Smooth muscle cell (in vitro differentiated cells): ENCODE measurements at regions not wholly inside any gene's neighbourhood (a gene's known extent, or its start where the extent isn't known, plus 50 kb on each side); places are given as distances from the start of the nearest gene placed in this dataset.

Experiments
- DNase-seq: peaks from one replicate; lab custom pipeline; 2025; ENCODE audit not compliant: unreplicated experiment; lab: John Stamatoyannopoulos, UW
- H2AFZ ChIP-seq: fragments of 200-600 bp; sonication (generic); 2 replicates; pipeline ENCODE4 v1.6.0; 2016; ENCODE audit warnings: antibody characterized with exemption, low read depth, mild to moderate bottlenecking
- H3F3A ChIP-seq: fragments of 200-600 bp; sonication (generic); 2 replicates; pipeline ENCODE4 v1.6.0; 2017; ENCODE audit warnings: antibody characterized with exemption, low read depth
- H3K27ac ChIP-seq: fragments of 200-600 bp; sonication (generic); 2 replicates; pipeline ENCODE4 v1.5.1; 2016; ENCODE audit warnings: low read depth, mild to moderate bottlenecking
- H3K27me3 ChIP-seq: fragments of 200-600 bp; sonication (generic); 2 replicates; pipeline ENCODE4 v1.6.1; 2016; ENCODE audit warnings: low read depth, mild to moderate bottlenecking
- H3K36me3 ChIP-seq: fragments of 200-600 bp; sonication (generic); 2 replicates; pipeline ENCODE4 v1.5.1; 2016; ENCODE audit warnings: low read depth
- H3K4me1 ChIP-seq: fragments of 200-600 bp; sonication (generic); 2 replicates; pipeline ENCODE4 v1.5.1; 2016; ENCODE audit warnings: low read depth
- H3K4me2 ChIP-seq: fragments of 200-600 bp; sonication (generic); 2 replicates; pipeline ENCODE4 v1.6.0; 2016; ENCODE audit warnings: mild to moderate bottlenecking
- H3K4me3 ChIP-seq: fragments of 200-600 bp; sonication (generic); 2 replicates; pipeline ENCODE4 v1.5.1; 2016; ENCODE audit warnings: mild to moderate bottlenecking
- H3K79me2 ChIP-seq: fragments of 200-600 bp; sonication (generic); 2 replicates; pipeline ENCODE4 v1.6.0; 2016; ENCODE audit warnings: low read depth, mild to moderate bottlenecking
- H3K9ac ChIP-seq: fragments of 200-600 bp; sonication (generic); 2 replicates; pipeline ENCODE4 v1.6.0; 2016; ENCODE audit warnings: low read depth
- H3K9me3 ChIP-seq: fragments of 200-600 bp; sonication (generic); replicated peaks from 2 replicates; pipeline ENCODE4 v1.5.1; 2016; ENCODE audit warnings: low read depth
- H4K20me1 ChIP-seq: fragments of 200-600 bp; sonication (generic); 2 replicates; pipeline ENCODE4 v1.6.0; 2016; ENCODE audit warnings: low read depth
- WGBS: methylation state at CpG from one replicate; pipeline ENCODE4 v1.1.7; 2016; ENCODE audit warnings: low lambda C conversion rate; 5-methylcytosine and 5-hydroxymethylcytosine counted together
- small RNA-seq: library from RNA; depleted of rRNA; stranded (forward); fragments of <200 nt; gene quantifications from one replicate; pipeline ENCODE3, GENCODE V24; 2014
- TF ChIP-seq, protein P1 (sequence below): fragments of 200-600 bp; sonication (generic); IDR thresholded peaks from 2 replicates; pipeline ENCODE4 v1.5.1; 2017; ENCODE audit warnings: borderline replicate concordance, mild to moderate bottlenecking, antibody characterized with exemption; ENCODE audit not compliant: insufficient read depth, poor library complexity, severe bottlenecking

DNA sequence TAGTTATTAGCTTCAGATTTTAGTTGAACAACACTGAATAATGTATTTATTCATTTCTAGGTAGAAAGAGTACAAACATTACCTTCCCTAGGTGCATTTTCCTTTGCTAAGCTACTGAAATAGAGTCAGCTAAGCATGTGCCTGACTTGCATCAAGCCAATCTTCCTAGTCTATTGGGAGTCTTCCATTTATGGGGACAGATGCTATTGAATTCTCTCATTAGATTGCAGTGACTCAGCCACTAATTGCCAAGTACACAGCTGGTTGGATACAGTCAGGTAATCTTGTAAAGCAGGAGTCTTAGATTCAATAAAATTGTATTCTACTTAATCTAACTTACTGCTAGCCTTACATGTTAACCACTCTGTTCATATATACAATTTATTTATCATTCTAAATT lies 55.2 kb upstream of the RPS13 start:
- H3K36me3 ChIP-seq, result peaks cover 14% of the 10 kb centered on the region
- no peak for DNase-seq

DNA sequence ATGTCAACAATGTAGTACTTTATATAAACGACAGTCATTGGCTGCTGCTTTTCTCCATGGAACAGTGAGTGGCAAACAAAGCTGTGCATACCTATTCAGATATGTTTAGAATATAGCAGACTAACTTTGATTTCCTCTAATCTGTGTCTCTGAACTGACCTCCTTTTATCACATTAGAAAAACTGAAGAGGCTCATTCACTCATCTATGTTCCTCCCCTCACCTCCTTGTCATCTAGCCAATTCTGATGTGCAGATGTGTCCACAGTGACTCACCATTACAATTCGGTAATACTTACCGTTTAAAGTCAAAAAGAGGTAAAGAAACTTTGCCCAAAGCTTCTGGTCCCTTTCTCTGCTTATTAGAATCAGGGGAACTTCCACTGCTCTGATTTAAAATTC lies 51.5 kb upstream of the RPS13 start:
- no peaks in the 10 kb centered on the region for H4K20me1 ChIP-seq
- no peak for DNase-seq

More for the DNA sequence above, 55.2 kb upstream of the RPS13 start:
- Histone ChIP-seq H3K79me2 (no peaks in the 10 kb centered on the region), H3K4me3 (no peak overlapping the region), H3K4me2 (no peak overlapping the region), H3K9me3 (no peaks in the 10 kb centered on the region), H3K27me3 (no peaks in the 10 kb centered on the region), H3K4me1 (no peaks in the 10 kb centered on the region), H4K20me1 (no peaks in the 10 kb centered on the region), H3F3A (no peaks in the 10 kb centered on the region), H2AFZ (no peak overlapping the region), H3K27ac (no peak overlapping the region), H3K9ac (no peak overlapping the region)
- TF ChIP-seq, protein P1, sequence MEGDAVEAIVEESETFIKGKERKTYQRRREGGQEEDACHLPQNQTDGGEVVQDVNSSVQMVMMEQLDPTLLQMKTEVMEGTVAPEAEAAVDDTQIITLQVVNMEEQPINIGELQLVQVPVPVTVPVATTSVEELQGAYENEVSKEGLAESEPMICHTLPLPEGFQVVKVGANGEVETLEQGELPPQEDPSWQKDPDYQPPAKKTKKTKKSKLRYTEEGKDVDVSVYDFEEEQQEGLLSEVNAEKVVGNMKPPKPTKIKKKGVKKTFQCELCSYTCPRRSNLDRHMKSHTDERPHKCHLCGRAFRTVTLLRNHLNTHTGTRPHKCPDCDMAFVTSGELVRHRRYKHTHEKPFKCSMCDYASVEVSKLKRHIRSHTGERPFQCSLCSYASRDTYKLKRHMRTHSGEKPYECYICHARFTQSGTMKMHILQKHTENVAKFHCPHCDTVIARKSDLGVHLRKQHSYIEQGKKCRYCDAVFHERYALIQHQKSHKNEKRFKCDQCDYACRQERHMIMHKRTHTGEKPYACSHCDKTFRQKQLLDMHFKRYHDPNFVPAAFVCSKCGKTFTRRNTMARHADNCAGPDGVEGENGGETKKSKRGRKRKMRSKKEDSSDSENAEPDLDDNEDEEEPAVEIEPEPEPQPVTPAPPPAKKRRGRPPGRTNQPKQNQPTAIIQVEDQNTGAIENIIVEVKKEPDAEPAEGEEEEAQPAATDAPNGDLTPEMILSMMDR, result no peak

More for the DNA sequence above, 51.5 kb upstream of the RPS13 start:
- Histone ChIP-seq H3K27ac (no peak overlapping the region), H3K4me1 (no peaks in the 10 kb centered on the region), H3K4me3 (no peak overlapping the region), H3K36me3 (no peaks in the 10 kb centered on the region), H3K27me3 (no peaks in the 10 kb centered on the region), H3K9me3 (no peaks in the 10 kb centered on the region), H3K79me2 (no peaks in the 10 kb centered on the region), H3K4me2 (no peak overlapping the region), H2AFZ (no peak overlapping the region), H3F3A (no peaks in the 10 kb centered on the region), H3K9ac (no peak overlapping the region)
- 94% methylated on average over 3 of the region's 3 CpGs for WGBS
- TF ChIP-seq, protein P1, result no peak

Small RNA genes in the stretch of these regions (small RNA-seq; reads per million reads assigned to genes)
- 0.08 reads per million for gene AC126389.1
